G401 (cell line): ENCODE measurements at regions not wholly inside any gene's neighbourhood (a gene's known extent, or its start where the extent isn't known, plus 50 kb on each side); places are given as distances from the start of the nearest gene placed in this dataset.

Experiments
- DNase-seq: peaks from one replicate; pipeline ENCODE4 v3.0.0-alpha.2; 2015; ENCODE audit warnings: low spot score
- in situ Hi-C: cut with HindIII; loops from 2 replicates; pipeline ENCODE4 v1.10.0; 2016; ENCODE audit warnings: low sequenced_read_pairs, mixed read lengths

- in situ Hi-C loops, result no loop called here
- no peak for DNase-seq
Observed at GRCh38 chr10:129382401-129382800, 84.6 kb upstream of the MGMT start.

DNA sequence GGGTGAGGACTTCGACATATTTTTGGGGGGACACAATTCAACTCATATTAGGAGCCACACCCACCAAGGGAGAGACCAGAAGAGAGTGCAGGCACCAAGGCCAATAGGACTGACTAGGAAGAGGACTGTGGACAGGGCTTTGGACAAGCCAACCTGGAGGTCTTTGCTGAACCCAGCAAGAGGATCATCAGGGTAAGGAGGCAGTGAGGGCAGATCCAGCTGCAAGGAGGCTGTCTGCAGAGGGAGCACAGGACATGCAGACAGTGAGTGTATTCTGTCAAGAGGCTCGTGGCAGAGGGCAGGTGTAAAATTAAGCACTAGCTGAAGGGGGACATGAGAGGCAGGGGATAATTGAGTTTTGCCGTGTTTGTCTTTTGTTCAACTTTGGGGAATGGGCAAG, 83.4 kb upstream of the MGMT start:
- in situ Hi-C loops, result no loop called here
- DNase-seq, result no peak

DNA sequence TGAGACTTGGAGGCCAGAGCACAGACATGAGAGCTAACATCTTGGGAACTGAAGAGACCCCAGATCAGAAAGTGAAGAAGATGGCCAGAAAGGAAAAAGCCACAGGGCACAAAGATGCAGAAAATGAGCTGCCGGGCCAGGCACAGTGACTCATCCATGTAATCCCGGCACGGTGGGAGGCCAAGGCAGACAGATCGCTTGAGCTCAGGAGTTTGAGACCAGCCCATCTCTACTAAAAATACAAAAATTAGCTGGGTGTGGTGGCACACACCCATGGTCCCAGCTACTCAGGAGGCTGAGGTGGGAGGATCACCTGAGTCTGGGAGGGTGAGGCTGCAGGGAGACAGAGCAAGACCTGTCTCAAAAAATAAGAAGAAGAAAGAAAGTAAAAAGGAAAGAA, 81.4 kb upstream of the MGMT start:
- no peak for DNase-seq
- in situ Hi-C loops, result no loop called here

GRCh38 chr10:129386415-129387257, 80.4 kb upstream of the MGMT start:
- no peak for DNase-seq
- in situ Hi-C loops, result no loop called here

- no peak for DNase-seq
- in situ Hi-C loops, result no loop called here
Observed at GRCh38 chr10:129387258-129387525, 79.8 kb upstream of the MGMT start.

GRCh38 chr10:129388435-129388834, 78.6 kb upstream of the MGMT start:
- DNase-seq, result no peak
- in situ Hi-C loops, result no loop called here

DNA sequence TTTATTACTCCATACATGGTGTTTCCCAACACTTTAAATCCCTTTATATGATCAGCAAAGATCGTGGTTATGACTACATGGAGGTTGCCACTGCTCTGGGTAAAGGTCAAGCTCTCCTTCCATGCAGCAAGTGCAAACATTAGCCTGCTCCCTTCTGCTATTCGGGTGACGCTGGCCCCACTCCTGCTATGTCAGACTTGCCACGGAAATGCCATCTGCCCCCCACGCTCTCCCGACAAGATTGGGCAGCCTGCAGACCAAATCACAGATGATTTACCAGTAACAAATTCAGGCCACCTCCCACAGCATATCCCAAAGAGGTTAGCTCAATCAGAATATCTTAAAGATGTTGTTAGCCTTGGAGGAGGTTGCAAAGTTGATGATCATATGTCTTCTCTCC, 77.8 kb upstream of the MGMT start:
- in situ Hi-C loops, result no loop called here

DNA sequence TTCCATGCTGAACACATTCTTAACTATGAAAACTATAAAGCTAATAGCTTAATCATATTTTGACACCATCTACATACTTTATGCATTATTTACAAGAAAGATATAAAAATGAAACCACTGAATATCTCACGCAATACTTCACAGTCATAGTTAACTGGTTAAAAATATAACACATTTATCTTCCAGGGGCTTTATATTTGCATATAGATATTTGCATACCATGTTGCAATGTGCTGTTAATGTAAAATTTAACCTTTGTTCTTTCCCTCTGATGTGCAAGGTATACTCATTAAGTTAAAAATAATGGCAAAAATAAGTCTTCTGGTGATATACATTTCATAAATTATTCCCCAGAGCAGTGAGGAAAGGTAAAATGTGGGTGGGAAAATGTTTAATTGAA, 76.9 kb upstream of the MGMT start:
- in situ Hi-C loops, result no loop called here
- DNase-seq, result no peak

More for the DNA sequence above, 77.8 kb upstream of the MGMT start:
- no peak for DNase-seq

DNA sequence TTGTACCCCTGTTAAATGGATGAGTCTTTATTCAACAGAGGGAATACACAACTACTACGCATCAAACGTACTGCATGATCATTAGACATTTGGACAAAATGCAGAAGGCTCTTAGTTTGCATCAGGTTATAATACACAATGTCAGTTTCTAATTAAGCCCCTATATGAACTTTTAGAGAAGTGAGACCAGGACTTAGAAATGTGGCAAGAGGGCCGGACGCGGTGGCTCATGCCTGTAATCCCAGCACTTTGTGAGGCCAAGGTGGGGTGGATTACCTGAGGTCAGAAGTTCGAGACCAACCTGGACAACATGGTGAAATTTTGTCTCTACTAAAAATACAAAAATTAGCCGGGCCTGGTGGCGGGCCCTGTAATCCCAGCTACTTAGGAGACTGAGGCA, 76.3 kb upstream of the MGMT start:
- in situ Hi-C loops, result no loop called here
- no peak for DNase-seq

- DNase-seq, result no peak
- in situ Hi-C loops, result no loop called here
Observed at GRCh38 chr10:129391464-129391863, 75.6 kb upstream of the MGMT start.

GRCh38 chr10:129392855-129393254, 74.2 kb upstream of the MGMT start:
- in situ Hi-C loops, result no loop called here
- DNase-seq, result no peak

GRCh38 chr10:129393812-129394211, 73.2 kb upstream of the MGMT start:
- in situ Hi-C loops, result no loop called here
- DNase-seq, result no peak

- in situ Hi-C loops, result no loop called here
- DNase-seq, result no peak
Observed at GRCh38 chr10:129394518-129395328, 72.3 kb upstream of the MGMT start.

DNA sequence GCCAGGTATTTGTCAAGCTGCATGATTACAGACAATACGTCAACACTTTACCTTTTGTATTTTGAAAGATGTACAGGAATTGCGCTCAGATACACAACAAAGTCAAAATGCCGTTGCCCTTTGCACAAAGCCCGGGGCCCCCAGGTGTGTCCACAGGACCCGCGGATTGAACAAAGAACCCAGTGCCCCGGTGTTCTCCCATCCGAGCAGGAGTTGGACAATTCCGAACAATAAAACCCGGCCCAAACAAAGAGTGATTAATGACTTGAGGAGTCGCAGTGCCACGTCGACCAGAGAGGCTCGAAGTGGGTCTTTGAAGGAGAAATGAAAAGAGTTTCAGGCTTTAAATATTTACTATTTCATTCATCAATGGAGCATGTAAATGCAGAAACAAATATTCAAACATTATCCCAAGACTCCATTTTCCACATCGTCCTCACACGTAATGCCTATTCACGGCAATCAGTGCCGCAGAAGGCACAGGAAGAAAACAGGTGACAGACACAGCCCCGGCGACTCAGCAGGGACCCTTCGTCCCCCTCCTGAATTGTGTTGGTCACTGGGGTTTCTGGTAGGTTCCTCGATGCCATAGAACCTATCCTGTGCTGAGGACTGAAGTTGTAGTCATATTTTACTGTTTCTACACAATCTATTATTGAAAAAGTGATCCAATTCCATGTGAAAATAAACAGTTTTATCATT, 70.9 kb upstream of the MGMT start:
- in situ Hi-C loops, result no loop called here
- no peak for DNase-seq

DNA sequence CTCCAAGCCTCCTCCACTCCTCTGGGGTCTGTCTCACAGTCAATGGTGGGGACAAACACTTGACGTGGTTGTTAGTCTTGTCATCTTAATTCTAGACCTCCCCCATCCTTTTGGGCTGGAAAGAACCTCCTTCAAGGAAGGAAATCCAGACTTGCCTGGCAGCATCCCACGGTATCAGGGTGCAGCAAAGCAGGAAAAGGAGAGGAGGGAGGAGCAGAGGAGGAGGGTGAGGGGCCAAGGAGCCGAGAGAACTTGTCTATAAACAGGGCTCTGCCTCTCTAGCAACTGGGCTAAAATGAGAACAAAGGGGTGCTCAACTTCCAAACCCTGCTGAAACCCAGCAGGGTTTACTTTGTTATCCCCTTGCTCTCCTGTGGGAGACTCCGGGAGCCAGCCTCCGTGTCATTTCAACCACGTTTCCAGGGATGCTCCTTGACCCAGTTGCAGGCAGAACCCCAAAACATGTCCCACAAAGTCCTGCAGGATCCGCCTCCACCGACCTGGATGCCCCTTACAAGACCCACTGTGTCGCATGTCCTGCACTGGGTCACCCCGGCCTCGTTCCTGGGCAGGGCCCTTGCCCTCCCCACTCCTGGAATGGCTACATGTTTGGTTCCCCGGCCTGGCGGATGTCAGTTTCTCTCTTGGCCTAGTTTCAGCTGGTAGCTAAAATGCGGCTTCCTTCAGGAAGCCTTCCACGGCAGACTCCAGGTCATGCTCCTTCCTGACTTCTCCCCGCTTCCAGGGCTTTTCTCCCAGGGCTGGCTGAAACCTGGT, 69.7 kb upstream of the MGMT start:
- in situ Hi-C loops, result no loop called here
- DNase-seq, result no peak

GRCh38 chr10:129398711-129399141, 68.3 kb upstream of the MGMT start:
- DNase-seq, result no peak
- in situ Hi-C loops, result no loop called here

DNA sequence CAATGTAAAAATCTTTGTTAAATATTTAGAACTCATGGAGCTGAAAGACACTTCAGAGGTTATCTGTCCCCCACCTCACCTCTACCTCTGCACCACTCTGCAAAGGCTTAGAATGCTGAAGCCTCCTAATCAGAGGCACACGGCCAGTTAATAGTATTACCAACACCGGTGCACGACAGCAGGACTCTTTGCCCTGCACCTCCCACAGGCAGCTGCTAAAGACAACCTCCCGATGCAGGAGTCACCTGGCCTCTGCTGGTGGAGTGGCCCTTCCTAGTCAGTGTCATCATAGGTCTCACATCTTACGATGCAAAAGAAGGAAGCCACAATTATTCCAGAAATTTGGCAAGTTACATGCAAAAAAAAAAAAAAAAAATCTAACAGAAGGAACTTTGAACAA, 66.6 kb upstream of the MGMT start:
- DNase-seq, result no peak
- in situ Hi-C loops, result no loop called here

GRCh38 chr10:129402459-129402858, 64.6 kb upstream of the MGMT start:
- in situ Hi-C loops, result no loop called here
- no peak for DNase-seq

DNA sequence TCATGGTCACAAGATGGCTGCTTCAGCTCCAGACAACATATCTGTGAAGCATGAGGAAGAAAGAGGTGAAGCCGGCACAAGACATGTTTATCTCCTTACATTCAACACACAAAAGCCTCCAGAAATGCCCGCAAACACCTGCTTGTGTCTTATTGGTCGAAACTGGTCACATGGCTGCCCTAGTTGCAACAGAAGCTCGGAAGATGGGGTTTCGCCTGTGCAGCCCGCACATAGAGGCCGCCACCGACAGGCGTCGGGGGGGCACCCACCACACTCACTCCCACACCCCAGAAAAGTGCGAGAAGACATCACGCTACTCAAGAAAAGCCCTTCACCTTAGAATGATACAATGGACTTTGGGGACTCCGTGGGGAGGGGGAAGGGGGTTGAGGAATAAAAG, 63.0 kb upstream of the MGMT start:
- in situ Hi-C loops, result no loop called here
- no peak for DNase-seq

- in situ Hi-C loops, result no loop called here
Observed at GRCh38 chr10:129405389-129405788, 61.7 kb upstream of the MGMT start.

More at GRCh38 chr10:129405389-129405788, 61.7 kb upstream of the MGMT start:
- no peak for DNase-seq
